ENCODE measurements at regions not wholly inside any gene's neighbourhood (a gene's known extent, or its start where the extent isn't known, plus 50 kb on each side); places are given as distances from the start of the nearest gene placed in this dataset.

DNA sequence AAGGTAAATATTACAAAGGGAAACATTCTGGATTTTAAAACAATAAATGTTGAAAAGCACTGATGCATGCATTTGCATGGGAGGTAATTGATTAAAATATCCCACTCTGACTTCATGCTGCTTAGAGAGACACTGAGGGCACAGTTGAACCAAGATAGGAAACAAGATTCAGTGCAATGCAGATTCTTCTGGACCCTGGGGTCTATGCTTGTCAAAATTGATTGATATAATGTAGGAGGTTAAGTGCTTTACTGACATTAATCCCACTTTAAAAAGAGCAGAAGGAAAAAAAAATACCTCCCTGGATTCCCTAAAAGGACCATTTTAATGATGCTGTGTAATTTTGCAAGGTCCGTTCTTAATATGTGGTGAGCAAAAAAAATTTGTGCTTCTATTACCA, 454.2 kb downstream of the GABRB3 start:
- TF ChIP-seq, protein P1, sequence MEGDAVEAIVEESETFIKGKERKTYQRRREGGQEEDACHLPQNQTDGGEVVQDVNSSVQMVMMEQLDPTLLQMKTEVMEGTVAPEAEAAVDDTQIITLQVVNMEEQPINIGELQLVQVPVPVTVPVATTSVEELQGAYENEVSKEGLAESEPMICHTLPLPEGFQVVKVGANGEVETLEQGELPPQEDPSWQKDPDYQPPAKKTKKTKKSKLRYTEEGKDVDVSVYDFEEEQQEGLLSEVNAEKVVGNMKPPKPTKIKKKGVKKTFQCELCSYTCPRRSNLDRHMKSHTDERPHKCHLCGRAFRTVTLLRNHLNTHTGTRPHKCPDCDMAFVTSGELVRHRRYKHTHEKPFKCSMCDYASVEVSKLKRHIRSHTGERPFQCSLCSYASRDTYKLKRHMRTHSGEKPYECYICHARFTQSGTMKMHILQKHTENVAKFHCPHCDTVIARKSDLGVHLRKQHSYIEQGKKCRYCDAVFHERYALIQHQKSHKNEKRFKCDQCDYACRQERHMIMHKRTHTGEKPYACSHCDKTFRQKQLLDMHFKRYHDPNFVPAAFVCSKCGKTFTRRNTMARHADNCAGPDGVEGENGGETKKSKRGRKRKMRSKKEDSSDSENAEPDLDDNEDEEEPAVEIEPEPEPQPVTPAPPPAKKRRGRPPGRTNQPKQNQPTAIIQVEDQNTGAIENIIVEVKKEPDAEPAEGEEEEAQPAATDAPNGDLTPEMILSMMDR (IDR thresholded peaks at IDR 0.05; ENCODE audit: low read depth, low read length), result no peak
- TF ChIP-seq MYC (IDR thresholded peaks at IDR 0.05; ENCODE audit: low read depth, low read length) (no peak), POLR2A (IDR thresholded peaks at IDR 0.05; ENCODE audit: extremely low read depth, insufficient read length) (no peak)
- TF ChIP-seq, protein P2, sequence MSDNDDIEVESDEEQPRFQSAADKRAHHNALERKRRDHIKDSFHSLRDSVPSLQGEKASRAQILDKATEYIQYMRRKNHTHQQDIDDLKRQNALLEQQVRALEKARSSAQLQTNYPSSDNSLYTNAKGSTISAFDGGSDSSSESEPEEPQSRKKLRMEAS (IDR thresholded peaks at IDR 0.05; ENCODE audit: low read depth, low read length), result no peak
- no peak overlapping the region for H3K4me3 ChIP-seq (ENCODE audit: low read depth, low read length)
- DNase-seq (ENCODE audit: low read depth), result no peak

DNA sequence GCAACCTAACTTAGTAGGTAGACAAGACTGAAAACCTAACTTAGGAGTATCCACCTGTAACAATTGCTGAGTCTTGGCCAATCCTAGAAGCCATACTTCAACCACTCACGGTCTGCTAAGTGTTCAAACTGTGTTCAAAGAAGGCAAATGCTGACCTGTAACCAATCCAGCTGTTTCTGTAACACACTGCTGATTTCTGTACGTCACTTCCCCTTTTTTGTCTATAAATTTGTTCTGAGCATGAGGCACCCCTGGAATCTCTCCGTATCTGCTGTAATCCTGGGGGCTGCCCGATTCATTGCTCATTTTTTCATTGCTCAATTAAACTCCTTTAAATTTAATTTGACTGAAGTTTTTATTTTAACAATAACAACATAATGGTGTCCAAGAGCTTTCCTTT, 451.4 kb upstream of the ATP10A start:
- no peak overlapping the region for H3K4me3 ChIP-seq (ENCODE audit: low read depth, low read length)
- TF ChIP-seq, protein P2 (IDR thresholded peaks at IDR 0.05; ENCODE audit: low read depth, low read length), result no peak
- no peak for TF ChIP-seq MYC (IDR thresholded peaks at IDR 0.05; ENCODE audit: low read depth, low read length)
- no peak for TF ChIP-seq POLR2A (IDR thresholded peaks at IDR 0.05; ENCODE audit: extremely low read depth, insufficient read length)
- TF ChIP-seq, protein P1 (IDR thresholded peaks at IDR 0.05; ENCODE audit: low read depth, low read length), result no peak
- DNase-seq (ENCODE audit: low read depth), result peak; percentile 5

DNA sequence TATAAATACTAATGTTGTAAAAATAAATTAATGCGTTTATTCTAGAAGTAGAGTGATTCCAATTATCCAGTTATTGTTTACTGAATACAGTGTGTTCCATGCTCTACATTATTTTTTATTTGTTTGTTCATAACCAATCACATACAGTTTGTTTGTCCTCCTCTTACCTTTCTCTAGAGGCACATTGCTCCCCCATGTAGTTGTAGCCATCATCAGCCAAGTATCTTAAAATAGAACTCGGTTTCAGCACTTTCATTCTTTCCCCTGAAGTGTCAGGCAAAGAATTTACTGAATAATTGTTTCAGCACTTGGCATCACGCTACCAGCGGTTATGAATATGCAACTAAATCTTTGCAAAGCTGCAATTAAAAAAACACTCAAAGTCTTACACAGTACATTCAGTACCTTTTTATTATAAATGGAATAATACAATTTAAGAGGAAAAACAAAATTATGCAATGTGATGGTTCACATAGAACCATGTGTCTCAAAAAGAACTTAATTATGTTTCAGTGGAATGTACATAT, 448.6 kb upstream of the ATP10A start:
- no peak overlapping the region for H3K4me3 ChIP-seq (ENCODE audit: low read depth, low read length)
- TF ChIP-seq MYC (IDR thresholded peaks at IDR 0.05; ENCODE audit: low read depth, low read length), result no peak
- TF ChIP-seq, protein P1 (IDR thresholded peaks at IDR 0.05; ENCODE audit: low read depth, low read length), result no peak
- TF ChIP-seq, protein P2 (IDR thresholded peaks at IDR 0.05; ENCODE audit: low read depth, low read length), result no peak
- DNase-seq (ENCODE audit: low read depth), result no peak

DNA sequence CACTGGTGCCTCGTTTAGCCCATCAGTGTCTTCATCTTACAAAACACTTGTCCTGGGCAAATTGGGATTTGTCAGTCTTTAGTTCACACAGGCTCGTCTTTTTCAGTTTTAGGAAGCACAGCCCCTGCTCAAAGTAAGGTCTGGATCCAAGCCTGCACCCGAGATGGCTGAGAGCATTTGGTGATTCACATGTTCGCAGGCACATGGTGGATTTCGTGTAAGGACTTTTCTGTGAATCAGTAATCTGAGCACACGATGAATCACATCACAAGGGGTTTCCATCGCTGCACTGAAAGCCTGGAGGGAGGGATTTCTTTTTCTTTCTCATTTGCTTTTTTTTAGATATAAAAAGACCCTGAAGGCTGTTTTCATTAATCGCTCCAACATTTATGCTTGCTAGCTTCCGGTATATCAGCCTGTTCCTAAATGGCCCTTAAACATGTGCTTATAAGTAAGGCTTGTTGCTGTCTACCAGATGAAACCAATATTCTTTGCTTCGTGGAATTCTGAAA, 435.6 kb upstream of the ATP10A start:
- TF ChIP-seq, protein P2 (IDR thresholded peaks at IDR 0.05; ENCODE audit: low read depth, low read length), result no peak
- no peak for TF ChIP-seq POLR2A (IDR thresholded peaks at IDR 0.05; ENCODE audit: extremely low read depth, insufficient read length)
- no peak for TF ChIP-seq MYC (IDR thresholded peaks at IDR 0.05; ENCODE audit: low read depth, low read length)
- TF ChIP-seq, protein P1 (IDR thresholded peaks at IDR 0.05; ENCODE audit: low read depth, low read length), result no peak
- H3K4me3 ChIP-seq (ENCODE audit: low read depth, low read length), result no peak overlapping the region
- no peak for DNase-seq (ENCODE audit: low read depth)

DNA sequence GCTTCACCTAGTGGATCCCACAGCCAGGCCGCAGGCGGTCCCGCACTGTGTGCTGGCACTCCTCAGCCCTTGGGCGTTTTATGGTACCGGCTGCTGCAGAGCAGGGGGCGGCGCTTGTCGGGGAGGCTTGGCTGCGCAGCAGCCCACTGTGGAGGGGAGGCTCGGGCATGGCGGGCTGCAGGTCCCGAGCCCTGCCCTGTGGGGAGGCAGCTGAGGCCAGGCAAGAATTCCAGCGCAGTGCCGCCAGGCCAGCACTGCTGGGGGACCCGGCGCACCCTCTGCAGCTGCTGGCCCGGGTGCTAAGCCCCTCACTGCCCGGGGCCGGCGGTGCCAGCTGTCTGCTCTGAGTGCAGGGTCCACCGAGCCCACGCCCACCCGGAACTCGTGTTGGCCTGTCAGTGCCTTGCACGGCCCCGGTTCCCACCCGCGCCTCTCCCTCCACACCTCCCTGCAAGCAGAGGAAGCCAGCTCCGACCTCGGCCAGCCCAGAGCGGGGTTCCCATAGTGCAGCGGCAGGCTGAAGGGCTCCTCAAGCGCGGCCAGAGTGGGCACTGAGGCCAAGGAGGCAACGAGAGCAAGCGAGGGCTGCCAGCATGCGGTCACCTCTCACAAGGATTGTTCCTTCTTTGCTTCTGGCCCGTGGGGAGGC, 435.0 kb upstream of the ATP10A start:
- no peak for DNase-seq (ENCODE audit: low read depth)
- no peak for TF ChIP-seq MYC (IDR thresholded peaks at IDR 0.05; ENCODE audit: low read depth, low read length)
- TF ChIP-seq, protein P2 (IDR thresholded peaks at IDR 0.05; ENCODE audit: low read depth, low read length), result no peak
- TF ChIP-seq, protein P1 (IDR thresholded peaks at IDR 0.05; ENCODE audit: low read depth, low read length), result no peak
- no peak overlapping the region for H3K4me3 ChIP-seq (ENCODE audit: low read depth, low read length)
